AG04449 (cell line): ENCODE measurements at regions not wholly inside any gene's neighbourhood (a gene's known extent, or its start where the extent isn't known, plus 50 kb on each side); places are given as distances from the start of the nearest gene placed in this dataset.

ENCODE experiments used
- CTCF ChIA-PET: fragments of 350-600 bp; formaldehyde crosslinking; extraction: SDS; loops from one replicate; lab custom pipeline; 2021; ENCODE audit warnings: antibody characterized with exemption; lab: Yijun Ruan, JAX
- POLR2A ChIA-PET: fragments of 400-600, 350-600 bp; formaldehyde crosslinking; extraction: SDS; loops from one replicate; lab custom pipeline; 2020; ENCODE audit warnings: antibody characterized with exemption, inconsistent platforms; lab: Yijun Ruan, JAX
- DNase-seq: peaks from one replicate; pipeline ENCODE4 v3.0.0-alpha.2; 2010; ENCODE audit warnings: low read depth, low spot score
- H3K4me3 ChIP-seq: 2 replicates; pipeline ENCODE4 v1.5.1; 2011; ENCODE audit warnings: low read depth, mild to moderate bottlenecking, control low read depth, low read length
- CTCF ChIP-seq: IDR thresholded peaks from one replicate; pipeline ENCODE4 v1.5.1; 2011; ENCODE audit warnings: mild to moderate bottlenecking, moderate library complexity, low read length, control low read depth, inconsistent platforms; ENCODE audit not compliant: insufficient read depth; ENCODE audit errors: missing control alignments

GRCh38 chr4:45155081-45155777, 428.9 kb upstream of the GNPDA2 start:
- ChIA-PET CTCF (no interaction called here), POLR2A (no interaction called here)
- DNase-seq, result no peak
- no peak for TF ChIP-seq CTCF
- H3K4me3 ChIP-seq, result no peak overlapping the region

- no peak for TF ChIP-seq CTCF
- ChIA-PET POLR2A (no interaction called here), CTCF (no interaction called here)
- no peak overlapping the region for H3K4me3 ChIP-seq
- DNase-seq, result no peak
Measured at GRCh38 chr4:45147866-45148265, 421.5 kb upstream of the GNPDA2 start.

GRCh38 chr4:45131020-45131419, 404.7 kb upstream of the GNPDA2 start:
- ChIA-PET POLR2A (no interaction called here), CTCF (no interaction called here)
- no peak for DNase-seq
- no peak for TF ChIP-seq CTCF
- H3K4me3 ChIP-seq, result no peak overlapping the region

GRCh38 chr4:45122406-45122805, 396.1 kb upstream of the GNPDA2 start:
- no peak overlapping the region for H3K4me3 ChIP-seq
- TF ChIP-seq CTCF, result no peak
- ChIA-PET CTCF (no interaction called here), POLR2A (no interaction called here)
- no peak for DNase-seq

GRCh38 chr4:45121426-45121975, 395.1 kb upstream of the GNPDA2 start:
- no peak overlapping the region for H3K4me3 ChIP-seq
- ChIA-PET CTCF (no interaction called here), POLR2A (no interaction called here)
- DNase-seq, result no peak
- TF ChIP-seq CTCF, result no peak

- H3K4me3 ChIP-seq, result no peak overlapping the region
- ChIA-PET CTCF (no interaction called here), POLR2A (no interaction called here)
- TF ChIP-seq CTCF, result no peak
- no peak for DNase-seq
Measured at GRCh38 chr4:45120163-45120562, 393.8 kb upstream of the GNPDA2 start.
